ENCODE measurements at regions not wholly inside any gene's neighbourhood (a gene's known extent, or its start where the extent isn't known, plus 50 kb on each side); places are given as distances from the start of the nearest gene placed in this dataset.

GRCh38 chr18:7456376-7456775, 110.7 kb upstream of the PTPRM start:
- Histone ChIP-seq H3K9me2 (ENCODE audit: insufficient read depth) (no peaks in the 10 kb centered on the region), H2AFZ (no peak overlapping the region), H3K9me3 (ENCODE audit: insufficient read depth, low read depth) (no peaks in the 10 kb centered on the region), H4K20me1 (ENCODE audit: insufficient read depth) (no peaks in the 10 kb centered on the region), H3K27ac (no peak overlapping the region), H3K27me3 (ENCODE audit: insufficient read depth, low read depth) (peaks cover 92% of the 10 kb centered on the region), H3K36me3 (ENCODE audit: low read depth) (no peaks in the 10 kb centered on the region), H3F3A (ENCODE audit: insufficient read depth, low read depth) (no peaks in the 10 kb centered on the region), H3K4me2 (no peak overlapping the region), H3K4me3 (no peak overlapping the region), H3K79me2 (ENCODE audit: low read depth) (no peaks in the 10 kb centered on the region), H3K4me1 (replicated peaks; ENCODE audit: insufficient read depth) (no peaks in the 10 kb centered on the region)
- no peak for DNase-seq
- TF ChIP-seq EZH2 (IDR thresholded peaks at IDR 0.05; ENCODE audit: low read depth), result no peak
- TF ChIP-seq, protein P1, sequence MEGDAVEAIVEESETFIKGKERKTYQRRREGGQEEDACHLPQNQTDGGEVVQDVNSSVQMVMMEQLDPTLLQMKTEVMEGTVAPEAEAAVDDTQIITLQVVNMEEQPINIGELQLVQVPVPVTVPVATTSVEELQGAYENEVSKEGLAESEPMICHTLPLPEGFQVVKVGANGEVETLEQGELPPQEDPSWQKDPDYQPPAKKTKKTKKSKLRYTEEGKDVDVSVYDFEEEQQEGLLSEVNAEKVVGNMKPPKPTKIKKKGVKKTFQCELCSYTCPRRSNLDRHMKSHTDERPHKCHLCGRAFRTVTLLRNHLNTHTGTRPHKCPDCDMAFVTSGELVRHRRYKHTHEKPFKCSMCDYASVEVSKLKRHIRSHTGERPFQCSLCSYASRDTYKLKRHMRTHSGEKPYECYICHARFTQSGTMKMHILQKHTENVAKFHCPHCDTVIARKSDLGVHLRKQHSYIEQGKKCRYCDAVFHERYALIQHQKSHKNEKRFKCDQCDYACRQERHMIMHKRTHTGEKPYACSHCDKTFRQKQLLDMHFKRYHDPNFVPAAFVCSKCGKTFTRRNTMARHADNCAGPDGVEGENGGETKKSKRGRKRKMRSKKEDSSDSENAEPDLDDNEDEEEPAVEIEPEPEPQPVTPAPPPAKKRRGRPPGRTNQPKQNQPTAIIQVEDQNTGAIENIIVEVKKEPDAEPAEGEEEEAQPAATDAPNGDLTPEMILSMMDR (conservative IDR thresholded peaks at IDR 0.05), result no peak
- POLR2A ChIA-PET (ENCODE audit: unreplicated experiment), result no interaction called here
- CTCF ChIA-PET, result no interaction called here
- intact Hi-C loops (cut with micrococcal nuclease; ENCODE audit: unreplicated experiment), result loop anchor here (10.0 kb wide), 1 partner anchor 92 kb away; no protein-coding TSS in a partner anchor
- BruUV-seq (replicated peaks), result no TSS peak

- Histone ChIP-seq H3K27ac (no peak overlapping the region), H3F3A (ENCODE audit: insufficient read depth, low read depth) (no peaks in the 10 kb centered on the region), H4K20me1 (ENCODE audit: insufficient read depth) (no peaks in the 10 kb centered on the region), H3K79me2 (ENCODE audit: low read depth) (no peaks in the 10 kb centered on the region), H3K4me2 (no peak overlapping the region), H3K36me3 (ENCODE audit: low read depth) (no peaks in the 10 kb centered on the region), H3K9me3 (ENCODE audit: insufficient read depth, low read depth) (no peaks in the 10 kb centered on the region), H2AFZ (no peak overlapping the region), H3K4me1 (replicated peaks; ENCODE audit: insufficient read depth) (no peaks in the 10 kb centered on the region), H3K27me3 (ENCODE audit: insufficient read depth, low read depth) (peaks cover 91% of the 10 kb centered on the region), H3K4me3 (no peak overlapping the region), H3K9me2 (ENCODE audit: insufficient read depth) (no peaks in the 10 kb centered on the region)
- ChIA-PET POLR2A (ENCODE audit: unreplicated experiment) (no interaction called here), CTCF (no interaction called here)
- no TSS peak for BruUV-seq (replicated peaks)
- intact Hi-C loops (cut with micrococcal nuclease; ENCODE audit: unreplicated experiment), result loop anchor here (10.0 kb wide), 1 partner anchor 92 kb away; no protein-coding TSS in a partner anchor
- DNase-seq, result no peak
- TF ChIP-seq EZH2 (IDR thresholded peaks at IDR 0.05; ENCODE audit: low read depth), result no peak
- TF ChIP-seq, protein P1 (conservative IDR thresholded peaks at IDR 0.05), result no peak
Measured at GRCh38 chr18:7457262-7457661, 109.9 kb upstream of the PTPRM start.

GRCh38 chr18:7458884-7459283, 108.2 kb upstream of the PTPRM start:
- Histone ChIP-seq H3K9me3 (ENCODE audit: insufficient read depth, low read depth) (no peaks in the 10 kb centered on the region), H3K27ac (no peak overlapping the region), H3K4me2 (no peak overlapping the region), H2AFZ (no peak overlapping the region), H3K4me1 (replicated peaks; ENCODE audit: insufficient read depth) (no peaks in the 10 kb centered on the region), H3K27me3 (ENCODE audit: insufficient read depth, low read depth) (peaks cover 93% of the 10 kb centered on the region), H3K79me2 (ENCODE audit: low read depth) (no peaks in the 10 kb centered on the region), H3F3A (ENCODE audit: insufficient read depth, low read depth) (no peaks in the 10 kb centered on the region), H3K9me2 (ENCODE audit: insufficient read depth) (no peaks in the 10 kb centered on the region), H4K20me1 (ENCODE audit: insufficient read depth) (no peaks in the 10 kb centered on the region), H3K36me3 (ENCODE audit: low read depth) (no peaks in the 10 kb centered on the region), H3K4me3 (no peak overlapping the region)
- TF ChIP-seq, protein P1 (conservative IDR thresholded peaks at IDR 0.05), result no peak
- TF ChIP-seq EZH2 (IDR thresholded peaks at IDR 0.05; ENCODE audit: low read depth), result no peak
- POLR2A ChIA-PET (ENCODE audit: unreplicated experiment), result interaction anchor here (0.5 kb wide), 2 partner anchors 19 to 492 kb away, joined by 4 to 15 read pairs; no protein-coding TSS in a partner anchor
- intact Hi-C loops (cut with micrococcal nuclease; ENCODE audit: unreplicated experiment), result loop anchor here (10.0 kb wide), 1 partner anchor 94 kb away; no protein-coding TSS in a partner anchor
- CTCF ChIA-PET, result no interaction called here
- no peak for DNase-seq
- no TSS peak for BruUV-seq (replicated peaks)

Data from PC-9 (cell line).